HepG2 (cell line): ENCODE measurements at regions not wholly inside any gene's neighbourhood (a gene's known extent, or its start where the extent isn't known, plus 50 kb on each side); places are given as distances from the start of the nearest gene placed in this dataset.

Source experiments
- ATAC-seq: fragments of 200-7000 bp; cut with Tn5 transposase; 3 replicates; pipeline ENCODE4 v1.9.1; 2020; ENCODE audit warnings: mild to moderate bottlenecking, moderate library complexity
- BruUV-seq: library from RNA; stranded (reverse); fragments of 400-500 nt; replicated peaks from 2 replicates; lab custom pipeline; 2021; lab: Mats Ljungman, UMichigan
- CTCF ChIA-PET: fragments of 300-600 bp; formaldehyde crosslinking; extraction: SDS; loops from one replicate; lab custom pipeline; 2021; ENCODE audit warnings: low total read pairs, inconsistent platforms, low intra/inter-chr PET ratio; lab: Yijun Ruan, JAX
- POLR2A ChIA-PET: fragments of 350-600 bp; sonication (Branson Sonifier 250); formaldehyde crosslinking; loops from one replicate; lab custom pipeline; 2020; ENCODE audit warnings: antibody characterized with exemption, inconsistent platforms; lab: Yijun Ruan, JAX
- DNase-seq: peaks from one replicate; pipeline ENCODE4 v3.0.0-alpha.2; 2015; ENCODE audit warnings: low spot score
- FAIRE-seq: peaks from 3 replicates; lab custom pipeline; 2011; peaks lifted over from hg19 to GRCh38; lab: Jason Lieb, UNC
- H2AFZ ChIP-seq: one replicate; pipeline ENCODE4 v1.6.1; 2011; ENCODE audit warnings: low read length, inconsistent platforms
- H3K27ac ChIP-seq: fragments of 300-600 bp; 3 replicates; pipeline ENCODE4 v1.8.0; 2011; ENCODE audit warnings: mixed run types, mild to moderate bottlenecking, mixed read lengths, low read length, inconsistent platforms; ENCODE audit not compliant: insufficient read depth; ENCODE audit errors: extremely low read length
- H3K27me3 ChIP-seq, 2 experiments: fragments of 200-600 bp in 1 of 2; 2 replicates in 1 of 2; 3 replicates in 1 of 2; pipeline versions ENCODE4 v1.6.0 to v1.8.0; 2011; ENCODE audit warnings: low read length in 2 of 2, mild to moderate bottlenecking in 2 of 2, moderate library complexity in 2 of 2, inconsistent platforms in 1 of 2; ENCODE audit not compliant: insufficient read depth in 2 of 2, control insufficient read depth in 1 of 2
- H3K36me3 ChIP-seq, 2 experiments: fragments of 200-600 bp in 1 of 2; replicated peaks in 1 of 2; 2 replicates in 1 of 2; 3 replicates in 1 of 2; pipeline versions ENCODE4 v1.5.1 to v1.8.0; 2011; ENCODE audit warnings: low read length in 2 of 2, inconsistent platforms in 1 of 2; ENCODE audit not compliant: insufficient read depth in 2 of 2, control insufficient read depth in 1 of 2
- H3K4me1 ChIP-seq: 2 replicates; pipeline ENCODE4 v1.5.1; 2012; ENCODE audit warnings: low read length, inconsistent platforms; ENCODE audit not compliant: insufficient read depth
- H3K4me2 ChIP-seq: 2 replicates; pipeline ENCODE4 v1.6.0; 2011; ENCODE audit warnings: low read depth, low read length, inconsistent platforms
- H3K4me3 ChIP-seq, 3 experiments: fragments of 200-600 bp in 1 of 3; sonication (generic), shearing (Covaris generic) in 1 of 3; replicated peaks in 1 of 3; 2 replicates each; pipeline ENCODE4 v1.5.1; 2011 to 2016; ENCODE audit warnings: low read length in 3 of 3, inconsistent platforms in 2 of 3, low read depth in 2 of 3, mild to moderate bottlenecking in 2 of 3, control low read depth in 1 of 3, mixed read lengths in 1 of 3; ENCODE audit not compliant: insufficient read depth in 1 of 3
- H3K79me2 ChIP-seq: one replicate; pipeline ENCODE4 v1.6.1; 2011; ENCODE audit warnings: low read length, inconsistent platforms; ENCODE audit not compliant: insufficient read depth
- H3K9ac ChIP-seq: 2 replicates; pipeline ENCODE4 v1.6.0; 2011; ENCODE audit warnings: mild to moderate bottlenecking, low read depth, low read length, inconsistent platforms; ENCODE audit not compliant: insufficient read depth
- H3K9me3 ChIP-seq: 2 replicates; pipeline ENCODE4 v1.5.1; 2012; ENCODE audit warnings: mild to moderate bottlenecking, low read length
- H4K20me1 ChIP-seq: 2 replicates; pipeline ENCODE4 v1.6.0; 2011; ENCODE audit warnings: inconsistent platforms, mild to moderate bottlenecking, low read length, moderate library complexity; ENCODE audit not compliant: insufficient read depth
- ATF7-NPFF ChIP-seq: sonication (generic); formaldehyde crosslinking; IDR thresholded peaks from 2 replicates; pipeline ENCODE4 v1.8.1; 2023; ENCODE audit warnings: mild to moderate bottlenecking, low read depth, missing genetic modification reagents, moderate library complexity
- HMG20B ChIP-seq: conservative IDR thresholded peaks from 2 replicates; pipeline ENCODE4 v1.6.1; 2016; ENCODE audit warnings: missing genetic modification reagents, missing compliant biosample characterization
- HNF4G ChIP-seq, 2 experiments: sonication (generic) in 1 of 2; formaldehyde crosslinking in 1 of 2; IDR thresholded peaks; 2 replicates each; pipeline versions ENCODE4 v1.4.0 to v1.6.1; 2011 to 2020; ENCODE audit warnings: borderline replicate concordance in 2 of 2, low read depth in 2 of 2, mild to moderate bottlenecking in 2 of 2, low read length in 1 of 2, missing genetic modification reagents in 1 of 2, moderate library complexity in 1 of 2
- HNRNPH1 ChIP-seq: fragments of 200-400 bp; formaldehyde crosslinking; optimal IDR thresholded peaks from 2 replicates; pipeline ENCODE3; 2017; ENCODE audit warnings: mild to moderate bottlenecking, low read depth, low read length
- KLF9 ChIP-seq: IDR thresholded peaks from 2 replicates; pipeline ENCODE4 v1.6.1; 2016; ENCODE audit warnings: low read depth
- NFE2L2 ChIP-seq: fragments of 150-350 bp; IDR thresholded peaks from 2 replicates; pipeline ENCODE4 v1.6.1; 2014; ENCODE audit warnings: low read length
- SP5 ChIP-seq: IDR thresholded peaks from 2 replicates; pipeline ENCODE4 v1.6.1; 2016; ENCODE audit warnings: low read depth, borderline replicate concordance
- TARDBP ChIP-seq: sonication (generic); formaldehyde crosslinking; IDR thresholded peaks from 2 replicates; pipeline ENCODE4 v1.8.0; 2022; ENCODE audit warnings: mild to moderate bottlenecking, missing genetic modification reagents
- ZBTB34 ChIP-seq: sonication (generic); formaldehyde crosslinking; IDR thresholded peaks from 2 replicates; pipeline ENCODE4 v1.8.0; 2022; ENCODE audit warnings: mild to moderate bottlenecking, missing genetic modification reagents
- ZNF260 ChIP-seq: sonication (generic); formaldehyde crosslinking; IDR thresholded peaks from 2 replicates; pipeline ENCODE4 v1.4.0; 2020; ENCODE audit warnings: missing genetic modification reagents, low read depth, mild to moderate bottlenecking, borderline replicate concordance
- ZNF276 ChIP-seq: sonication (generic); formaldehyde crosslinking; IDR thresholded peaks from 2 replicates; pipeline ENCODE4 v1.4.0; 2020; ENCODE audit warnings: mild to moderate bottlenecking, low read depth, missing genetic modification reagents
- ZNF329 ChIP-seq: sonication (generic); formaldehyde crosslinking; IDR thresholded peaks from 2 replicates; pipeline ENCODE4 v1.9.0; 2021; ENCODE audit warnings: low read depth, mild to moderate bottlenecking, missing genetic modification reagents
- ZNF33B ChIP-seq: sonication (generic); formaldehyde crosslinking; IDR thresholded peaks from 2 replicates; pipeline ENCODE4 v1.5.1; 2020; ENCODE audit warnings: mild to moderate bottlenecking, missing genetic modification reagents
- ZNF670 ChIP-seq: sonication (generic); formaldehyde crosslinking; IDR thresholded peaks from 2 replicates; pipeline ENCODE4 v1.8.0; 2022; ENCODE audit warnings: mild to moderate bottlenecking, missing genetic modification reagents, borderline replicate concordance
- ZNF746 ChIP-seq: sonication (generic); formaldehyde crosslinking; IDR thresholded peaks from 2 replicates; pipeline ENCODE4 v1.8.0; 2022; ENCODE audit warnings: mild to moderate bottlenecking, missing genetic modification reagents
- ZNF780A ChIP-seq: sonication (generic); formaldehyde crosslinking; IDR thresholded peaks from 2 replicates; pipeline ENCODE4 v1.8.0; 2022; ENCODE audit warnings: mild to moderate bottlenecking, missing genetic modification reagents, moderate library complexity
- ZNF841 ChIP-seq: sonication (generic); formaldehyde crosslinking; IDR thresholded peaks from 2 replicates; pipeline ENCODE4 v1.8.1; 2023; ENCODE audit warnings: missing genetic modification reagents, borderline replicate concordance
- WGBS: methylation state at CpG from one replicate; pipeline ENCODE4 v1.1.6; 2017; ENCODE audit warnings: low lambda C conversion rate; 5-methylcytosine and 5-hydroxymethylcytosine counted together
- in situ Hi-C: cut with HindIII; loops from 2 replicates; pipeline ENCODE4 v1.10.0; 2017; ENCODE audit warnings: low pct_unique_long_range_greater_than_20kb; ENCODE audit not compliant: extremely low pct_ligation_motif_present
- intact Hi-C: fragments of 100-400 bp; cut with micrococcal nuclease; formaldehyde crosslinking; loops from one replicate; pipeline ENCODE4 v1.10.0; 2022; ENCODE audit not compliant: unreplicated experiment

GRCh38 chr10:93181271-93182048 is 107.8 kb downstream of the CYP26A1 start:
- H3K9ac ChIP-seq: no peak overlapping the region
- CTCF ChIA-PET: no interaction called here
- H4K20me1 ChIP-seq: no peaks in the 10 kb centered on the region
- ATAC-seq (no peak), DNase-seq (no peak), FAIRE-seq (no peak)
- no peaks in the 10 kb centered on the region for H3K9me3 ChIP-seq
- no peak overlapping the region for H3K4me2 ChIP-seq
- WGBS: 30% methylated on average over 8 of the region's 8 CpGs
- no peak overlapping the region for H3K27ac ChIP-seq
- no peak overlapping the region for H2AFZ ChIP-seq
- H3K4me3 ChIP-seq: no peak overlapping the region
- no peaks in the 10 kb centered on the region for H3K27me3 ChIP-seq
- in situ Hi-C loops (no loop called here), intact Hi-C loops (no loop called here)
- TF ChIP-seq HMG20B (CRISPR knock-in tag): no peak
- TF ChIP-seq HNRNPH1: no peak
- POLR2A ChIA-PET: no interaction called here
- H3K36me3 ChIP-seq: no peaks in the 10 kb centered on the region
- no peaks in the 10 kb centered on the region for H3K4me1 ChIP-seq
- no TSS peak for BruUV-seq
- H3K79me2 ChIP-seq: no peaks in the 10 kb centered on the region

GRCh38 chr10:93182049-93182327 is 108.3 kb downstream of the CYP26A1 start:
- no peaks in the 10 kb centered on the region for H3K36me3 ChIP-seq
- no peaks in the 10 kb centered on the region for H3K4me1 ChIP-seq
- no TSS peak for BruUV-seq
- FAIRE-seq: no peak
- no peaks in the 10 kb centered on the region for H3K27me3 ChIP-seq
- H3K9me3 ChIP-seq: no peaks in the 10 kb centered on the region
- intact Hi-C loops: no loop called here
- WGBS: 46% methylated on average over 4 of the region's 4 CpGs
- POLR2A ChIA-PET: no interaction called here
- no peak for DNase-seq
- no peak overlapping the region for H3K27ac ChIP-seq
- no peak overlapping the region for H3K9ac ChIP-seq
- no peaks in the 10 kb centered on the region for H4K20me1 ChIP-seq
- in situ Hi-C loops: no loop called here
- H3K4me3 ChIP-seq: no peak overlapping the region
- ATAC-seq: no peak
- no peak overlapping the region for H2AFZ ChIP-seq
- no peak overlapping the region for H3K4me2 ChIP-seq
- no peaks in the 10 kb centered on the region for H3K79me2 ChIP-seq
- CTCF ChIA-PET: no interaction called here
- TF ChIP-seq SP5 (CRISPR knock-in tag) (no peak), ZNF260 (CRISPR knock-in tag) (no peak), ATF7-NPFF (no peak), ZNF33B (CRISPR knock-in tag) (no peak), TARDBP (no peak), ZNF670 (no peak), ZNF780A (no peak), ZNF276 (CRISPR knock-in tag) (no peak), NFE2L2 (no peak), ZNF841 (CRISPR knock-in tag) (no peak), KLF9 (CRISPR knock-in tag) (no peak), ZNF746 (no peak), ZBTB34 (no peak), ZNF329 (no peak), HNF4G (IDR thresholded peaks at IDR 0.05; ENCODE audit: borderline replicate concordance, low read depth, low read length) (no peak), HNF4G (CRISPR knock-in tag; IDR thresholded peaks at IDR 0.05; ENCODE audit: borderline replicate concordance, low read depth) (no peak)
